Muscle layer of duodenum (tissue), 2 donors: ENCODE measurements at regions not wholly inside any gene's neighbourhood (a gene's known extent, or its start where the extent isn't known, plus 50 kb on each side); places are given as distances from the start of the nearest gene placed in this dataset.
"Not testable (repeated sequence)": the region's sequence is repeated elsewhere in the genome, so short reads cannot be mapped to it uniquely, and the experiment has no call there.

Experiments used
- H3K27ac ChIP-seq: one replicate; pipeline ENCODE4 v1.7.0; 2013; ENCODE audit warnings: mild to moderate bottlenecking, low read length
- H3K27me3 ChIP-seq: one replicate; pipeline ENCODE4 v1.7.0; 2013; ENCODE audit warnings: low read depth, mild to moderate bottlenecking, control low read depth, low read length
- H3K36me3 ChIP-seq, 2 donors: one replicate each; pipeline ENCODE4 v1.7.0; 2013; ENCODE audit warnings: low read length in 2 of 2, control low read depth in 1 of 2, mild to moderate bottlenecking in 1 of 2; ENCODE audit not compliant: insufficient read depth in 2 of 2, control insufficient read depth in 1 of 2
- H3K4me1 ChIP-seq, 2 donors: one replicate each; pipeline ENCODE4 v1.7.0; 2013; ENCODE audit warnings: low read length in 2 of 2, mild to moderate bottlenecking in 2 of 2, control low read depth in 1 of 2, moderate library complexity in 1 of 2; ENCODE audit not compliant: insufficient read depth in 2 of 2, control insufficient read depth in 1 of 2
- H3K4me3 ChIP-seq, 2 donors: one replicate each; pipeline ENCODE4 v1.7.0; 2013; ENCODE audit warnings: low read length in 2 of 2, low read depth in 1 of 2, mild to moderate bottlenecking in 1 of 2
- H3K9me3 ChIP-seq, 2 donors: one replicate each; pipeline ENCODE4 v1.7.0; 2013; ENCODE audit warnings: low read length in 2 of 2, control low read depth in 1 of 2, mild to moderate bottlenecking in 1 of 2; ENCODE audit not compliant: control insufficient read depth in 1 of 2
- donor health status: healthy.

GRCh38 chr3:81867875-81868274 lies 106.4 kb upstream of the GBE1 start:
- no peaks in the 10 kb centered on the region for H3K27me3 ChIP-seq
- no peak overlapping the region for H3K27ac ChIP-seq
- no peaks in the 10 kb centered on the region for H3K36me3 ChIP-seq
- no peaks in the 10 kb centered on the region for H3K9me3 ChIP-seq
- H3K4me3 ChIP-seq: no peak overlapping the region
- peaks cover 0 to 4% of the 10 kb centered on the region in 2 donors for H3K4me1 ChIP-seq

GRCh38 chr3:81865164-81865563 lies 103.7 kb upstream of the GBE1 start:
- not testable (repeated sequence) for H3K27ac ChIP-seq, H3K4me1 ChIP-seq, H3K36me3 ChIP-seq, H3K9me3 ChIP-seq, H3K4me3 ChIP-seq, H3K27me3 ChIP-seq

GRCh38 chr3:81864272-81864671 lies 102.8 kb upstream of the GBE1 start:
- no peaks in the 10 kb centered on the region for H3K36me3 ChIP-seq
- H3K27me3 ChIP-seq: no peaks in the 10 kb centered on the region
- H3K9me3 ChIP-seq: no peaks in the 10 kb centered on the region
- H3K27ac ChIP-seq: no peak overlapping the region
- peak overlapping the region in 1 of 2 donors; percentile 41 for H3K4me3 ChIP-seq
- peaks cover 0 to 2% of the 10 kb centered on the region in 2 donors for H3K4me1 ChIP-seq

GRCh38 chr3:81863756-81864155 lies 102.3 kb upstream of the GBE1 start:
- Histone ChIP-seq H3K36me3 (no peaks in the 10 kb centered on the region), H3K4me3 (peak overlapping the region in 1 of 2 donors; percentile 41), H3K27ac (no peak overlapping the region), H3K27me3 (no peaks in the 10 kb centered on the region), H3K4me1 (no peaks in the 10 kb centered on the region), H3K9me3 (no peaks in the 10 kb centered on the region)

GRCh38 chr3:81861593-81861992 lies 100.1 kb upstream of the GBE1 start:
- no peaks in the 10 kb centered on the region for H3K27me3 ChIP-seq

GRCh38 chr3:81859524-81859923 lies 98.1 kb upstream of the GBE1 start:
- Histone ChIP-seq H3K36me3 (no peaks in the 10 kb centered on the region), H3K27ac (no peak overlapping the region), H3K4me3 (no peak overlapping the region), H3K4me1 (no peaks in the 10 kb centered on the region), H3K9me3 (no peaks in the 10 kb centered on the region), H3K27me3 (no peaks in the 10 kb centered on the region)

More at GRCh38 chr3:81861593-81861992, 100.1 kb upstream of the GBE1 start:
- Histone ChIP-seq H3K4me1 (no peaks in the 10 kb centered on the region), H3K4me3 (no peak overlapping the region), H3K27ac (no peak overlapping the region), H3K36me3 (no peaks in the 10 kb centered on the region), H3K9me3 (no peaks in the 10 kb centered on the region)

- H3K9me3 ChIP-seq: no peaks in the 10 kb centered on the region
- H3K27me3 ChIP-seq: no peaks in the 10 kb centered on the region
- no peaks in the 10 kb centered on the region for H3K36me3 ChIP-seq
- H3K4me3 ChIP-seq: no peak overlapping the region
- H3K27ac ChIP-seq: no peak overlapping the region
- no peaks in the 10 kb centered on the region for H3K4me1 ChIP-seq
Observed at GRCh38 chr3:81853431-81853830, 92.0 kb upstream of the GBE1 start.

GRCh38 chr3:81851176-81851575 lies 89.7 kb upstream of the GBE1 start:
- no peaks in the 10 kb centered on the region for H3K36me3 ChIP-seq
- H3K27ac ChIP-seq: no peak overlapping the region
- H3K9me3 ChIP-seq: no peaks in the 10 kb centered on the region
- H3K4me3 ChIP-seq: no peak overlapping the region
- no peaks in the 10 kb centered on the region for H3K27me3 ChIP-seq
- no peaks in the 10 kb centered on the region for H3K4me1 ChIP-seq

GRCh38 chr3:81846988-81847387 lies 85.5 kb upstream of the GBE1 start:
- no peaks in the 10 kb centered on the region for H3K27me3 ChIP-seq
- H3K4me3 ChIP-seq: no peak overlapping the region
- H3K9me3 ChIP-seq: no peaks in the 10 kb centered on the region
- no peaks in the 10 kb centered on the region for H3K36me3 ChIP-seq
- no peaks in the 10 kb centered on the region for H3K4me1 ChIP-seq
- no peak overlapping the region for H3K27ac ChIP-seq

GRCh38 chr3:81841540-81841939 lies 80.1 kb upstream of the GBE1 start:
- no peaks in the 10 kb centered on the region for H3K27me3 ChIP-seq
- H3K4me1 ChIP-seq: no peaks in the 10 kb centered on the region
- H3K36me3 ChIP-seq: no peaks in the 10 kb centered on the region
- no peak overlapping the region for H3K4me3 ChIP-seq
- no peaks in the 10 kb centered on the region for H3K9me3 ChIP-seq
- no peak overlapping the region for H3K27ac ChIP-seq

- Histone ChIP-seq H3K9me3 (no peaks in the 10 kb centered on the region), H3K27me3 (no peaks in the 10 kb centered on the region), H3K27ac (no peak overlapping the region), H3K36me3 (no peaks in the 10 kb centered on the region), H3K4me3 (no peak overlapping the region), H3K4me1 (no peaks in the 10 kb centered on the region)
Observed at GRCh38 chr3:81839504-81840094, 78.2 kb upstream of the GBE1 start.

GRCh38 chr3:81838457-81838856 lies 77.0 kb upstream of the GBE1 start:
- Histone ChIP-seq H3K27ac (peak overlapping the region; percentile 19), H3K27me3 (no peaks in the 10 kb centered on the region), H3K9me3 (no peaks in the 10 kb centered on the region), H3K4me1 (no peaks in the 10 kb centered on the region), H3K36me3 (no peaks in the 10 kb centered on the region), H3K4me3 (no peak overlapping the region)
